Stimulated activated CD4-positive, alpha-beta T cell treated with anti-CD3 and anti-CD28 coated beads, Interleukin-4, amount 100 ng/mL, for 4 hours (primary cell): ENCODE measurements at regions not wholly inside any gene's neighbourhood (a gene's known extent, or its start where the extent isn't known, plus 50 kb on each side); places are given as distances from the start of the nearest gene placed in this dataset.
"Not testable (repeated sequence)": the region's sequence is repeated elsewhere in the genome, so short reads cannot be mapped to it uniquely, and the experiment has no call there.

ENCODE experiments used
- DNase-seq, 2 experiments: peaks; one replicate each; pipeline ENCODE4 v3.0.0-alpha.2; 2020

DNA sequence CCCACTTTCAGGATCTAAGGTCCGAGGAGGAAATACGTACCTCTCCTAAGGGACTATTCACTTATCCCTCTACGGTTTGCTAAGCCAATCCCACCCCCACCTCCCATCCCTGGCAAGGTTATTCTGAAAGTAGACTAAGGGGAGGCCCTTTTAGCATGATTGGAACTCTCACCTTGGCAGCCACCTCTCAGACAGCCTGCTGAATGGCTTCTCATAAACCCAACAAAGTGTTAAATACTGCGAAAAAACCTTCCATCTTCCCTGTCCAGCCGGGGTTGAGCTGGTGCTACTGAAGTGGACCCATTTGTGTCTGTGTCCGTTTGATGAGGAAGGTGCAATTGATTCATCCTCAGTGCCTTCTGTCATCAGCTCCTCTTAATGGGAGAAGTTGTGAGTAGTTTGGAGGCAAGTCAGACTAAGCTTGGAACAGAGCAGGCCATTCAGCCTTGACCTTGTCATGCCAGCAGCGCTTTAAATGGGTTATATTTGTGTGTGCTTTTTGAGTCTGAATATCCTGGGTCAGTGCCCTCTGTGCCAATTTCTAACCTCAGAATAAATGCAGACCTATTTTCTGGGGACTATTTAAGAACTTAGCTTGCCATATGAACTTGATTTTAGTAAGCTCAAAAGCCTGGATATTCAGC is 476.3 kb upstream of the ZNF608 start:
- no peak for DNase-seq

GRCh38 chr5:125225424-125225823 is 479.0 kb upstream of the ZNF608 start:
- DNase-seq: no peak

- no peak for DNase-seq
Observed at GRCh38 chr5:125226825-125227224, 480.4 kb upstream of the ZNF608 start.

DNA sequence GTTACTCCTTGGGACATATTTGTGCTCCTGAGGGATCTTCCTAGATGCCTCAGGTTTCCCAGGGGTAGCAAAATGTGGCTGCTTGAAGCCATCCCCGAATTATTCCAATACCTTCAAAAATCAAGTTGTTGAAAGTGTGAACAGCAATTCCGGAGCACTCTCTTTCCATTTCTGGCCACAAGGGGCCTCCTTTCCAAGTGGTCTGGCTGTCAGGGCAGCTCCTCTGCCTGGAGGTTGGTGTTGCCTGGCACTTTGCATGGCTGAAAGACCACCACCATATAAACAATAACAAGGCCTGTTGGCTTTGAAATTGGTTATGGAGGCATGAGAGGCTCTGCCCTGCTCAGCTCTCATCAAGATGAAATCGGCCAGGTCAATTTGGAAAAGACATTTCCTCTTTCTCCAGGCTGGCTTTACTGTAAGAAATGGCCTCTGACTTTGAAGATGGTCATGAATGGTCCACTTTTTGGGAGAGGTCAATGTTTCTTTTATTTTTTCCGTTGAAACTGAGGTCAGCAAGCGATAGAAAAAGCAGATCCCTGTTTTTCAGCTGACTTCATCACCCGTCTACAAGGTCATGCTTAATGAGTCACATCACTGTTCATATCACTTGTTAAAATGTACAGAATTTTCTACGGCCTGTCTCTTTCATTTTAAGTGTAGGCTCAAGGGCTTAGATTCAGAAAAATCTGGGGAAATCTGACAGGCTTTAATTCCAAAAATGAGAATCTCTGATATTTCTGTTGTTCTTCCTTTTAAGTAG is 481.1 kb upstream of the ZNF608 start:
- DNase-seq: no peak

GRCh38 chr5:125228363-125229070 is 482.1 kb upstream of the ZNF608 start:
- no peak for DNase-seq

- DNase-seq: no peak
Observed at GRCh38 chr5:125229556-125229955, 483.1 kb upstream of the ZNF608 start.

GRCh38 chr5:125232779-125233230 is 486.4 kb upstream of the ZNF608 start:
- no peak for DNase-seq

DNA sequence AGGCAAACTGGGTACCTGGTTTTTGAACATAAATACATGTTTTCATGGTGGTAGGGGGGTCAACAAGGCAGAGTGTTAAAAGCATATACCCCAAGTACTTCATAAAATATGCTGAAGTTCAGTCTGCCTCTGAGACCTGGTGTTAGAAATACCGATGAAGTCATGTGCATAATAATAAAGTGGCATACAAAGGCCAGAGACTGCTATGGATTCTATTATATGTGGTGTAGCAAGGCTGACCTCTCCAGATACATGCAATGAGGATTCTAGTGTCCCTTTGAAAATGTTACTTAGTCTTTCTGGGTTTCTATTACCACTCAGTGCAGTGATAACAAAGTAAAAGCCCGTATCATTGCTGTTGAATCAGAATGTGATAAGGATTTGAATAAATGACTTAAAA is 487.5 kb upstream of the ZNF608 start:
- no peak for DNase-seq

DNA sequence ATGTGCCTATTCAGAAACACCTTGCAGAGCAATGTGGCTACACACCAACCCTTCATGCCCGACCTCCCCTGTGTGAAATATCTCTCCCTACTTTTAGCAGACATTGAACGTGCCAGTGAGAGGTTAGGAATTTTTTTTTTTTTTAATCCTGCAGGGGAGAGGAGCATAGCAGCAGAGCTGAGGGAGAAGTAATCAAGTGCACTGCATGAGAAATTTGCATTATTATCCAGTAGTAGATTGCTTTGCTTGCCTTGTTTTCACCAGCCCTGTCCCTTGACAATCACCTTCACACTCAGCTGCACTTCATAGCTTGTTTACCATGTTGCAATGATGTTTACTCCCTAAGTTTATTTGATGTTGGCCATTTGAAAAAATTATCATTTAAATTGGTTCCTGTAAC is 489.6 kb upstream of the ZNF608 start:
- DNase-seq: no peak

DNA sequence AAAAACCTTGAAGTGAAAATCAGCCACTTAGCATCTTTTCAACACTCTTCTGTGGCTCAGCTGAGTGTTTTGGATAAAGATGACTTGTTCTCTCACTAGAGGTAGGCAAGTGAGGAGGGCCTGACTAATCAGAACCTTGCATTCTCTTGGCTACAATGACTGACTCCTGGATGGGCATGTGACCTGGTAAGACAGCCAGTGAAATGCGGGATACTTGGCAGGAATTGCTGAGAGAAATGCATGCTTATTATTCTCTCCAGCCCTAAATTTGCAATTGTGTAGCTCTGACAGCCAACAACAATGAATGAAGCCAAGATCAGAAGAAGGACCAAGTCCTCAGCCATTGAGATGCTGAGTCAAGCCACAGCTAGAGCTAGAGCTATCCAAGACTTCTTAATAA is 490.5 kb upstream of the ZNF608 start:
- no peak for DNase-seq

GRCh38 chr5:125244531-125244930 is 498.1 kb upstream of the ZNF608 start:
- DNase-seq: no peak

DNA sequence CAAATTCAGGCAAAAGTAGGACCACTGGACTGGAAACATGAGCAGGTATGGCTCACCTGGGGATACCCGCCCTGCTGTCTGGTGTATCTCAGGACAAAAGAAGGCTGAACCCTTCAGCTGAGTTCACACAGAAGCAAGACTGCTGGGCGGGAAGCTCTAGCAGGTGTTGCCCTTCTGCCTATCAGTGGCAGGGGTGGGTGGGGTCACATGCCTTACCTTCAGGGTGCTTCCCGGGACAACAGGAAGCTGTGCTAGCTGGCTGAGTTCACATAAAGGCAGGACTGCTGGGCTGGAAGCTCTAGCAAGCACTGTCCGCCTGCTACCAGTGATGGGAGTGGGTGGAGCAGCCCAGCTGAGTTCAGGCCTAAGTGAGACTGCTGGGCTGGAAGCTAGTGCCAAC is 498.8 kb upstream of the ZNF608 start:
- DNase-seq: no peak

DNA sequence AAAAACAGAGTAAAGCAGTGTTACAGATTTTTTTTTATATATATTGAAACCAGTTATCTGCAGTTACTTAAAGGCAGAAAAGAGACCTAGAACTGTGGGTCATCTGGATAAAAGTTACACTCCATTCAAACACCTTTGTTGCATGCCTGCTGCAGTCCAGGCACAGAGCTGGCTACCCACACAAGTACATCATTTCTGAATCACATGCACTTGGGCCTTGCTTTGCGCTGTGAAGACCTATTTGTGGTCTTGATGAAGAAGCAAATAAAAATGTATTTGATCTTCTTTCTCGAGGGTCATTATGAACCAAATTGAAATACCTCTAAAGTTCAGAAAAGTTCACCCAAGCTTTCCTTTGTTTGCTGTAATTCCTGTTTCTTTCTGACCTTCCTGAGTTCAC is 503.0 kb upstream of the ZNF608 start:
- DNase-seq: no peak

- no peak for DNase-seq
Observed at GRCh38 chr5:125251703-125252102, 505.3 kb upstream of the ZNF608 start.

GRCh38 chr5:125253634-125254033 is 507.2 kb upstream of the ZNF608 start:
- DNase-seq: not testable (repeated sequence)

GRCh38 chr5:125254267-125254666 is 507.8 kb upstream of the ZNF608 start:
- DNase-seq: no peak

GRCh38 chr5:125256296-125256695 is 509.9 kb upstream of the ZNF608 start:
- no peak for DNase-seq

DNA sequence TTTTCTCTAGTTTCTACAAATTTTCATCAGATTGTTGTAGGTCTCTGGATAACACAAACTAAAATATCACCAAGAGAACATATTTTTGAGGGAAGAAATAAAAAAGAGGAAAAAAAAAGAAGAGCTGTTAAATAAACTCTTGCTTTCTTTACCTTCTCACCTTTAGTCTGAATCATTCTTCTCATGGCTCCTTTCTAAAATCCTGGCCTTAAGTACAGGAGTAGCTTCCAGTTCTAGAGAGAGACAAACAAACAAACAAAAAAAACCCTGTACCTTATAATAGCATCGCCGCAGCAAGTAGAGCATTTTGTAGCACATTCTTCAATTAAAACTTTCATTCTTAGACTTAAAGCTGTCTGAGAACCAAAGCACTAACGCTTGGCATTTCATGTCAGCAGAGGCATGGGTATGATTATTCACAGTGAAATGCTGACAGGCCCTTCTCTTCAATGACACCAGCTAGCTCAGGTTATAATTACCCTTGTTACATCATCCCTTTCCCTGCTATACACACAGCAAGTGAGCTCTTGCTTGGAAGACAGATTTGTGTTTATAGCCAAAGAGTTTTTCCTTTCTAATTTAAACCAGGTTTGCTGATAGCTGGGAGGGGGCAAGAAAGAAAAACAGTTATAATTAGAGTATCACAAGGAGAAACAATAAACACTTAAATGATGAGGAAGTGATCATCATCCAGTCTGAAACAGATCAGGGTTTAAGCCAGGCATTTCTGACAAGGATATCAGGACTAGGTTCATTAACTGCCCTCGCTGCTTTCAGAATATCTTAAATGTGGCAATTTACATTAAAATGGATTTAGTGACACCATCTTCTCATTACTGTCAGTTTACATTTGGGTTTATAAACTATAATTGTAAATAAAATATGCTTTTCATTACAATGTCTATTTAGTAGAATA is 510.9 kb upstream of the ZNF608 start:
- DNase-seq: no peak

DNA sequence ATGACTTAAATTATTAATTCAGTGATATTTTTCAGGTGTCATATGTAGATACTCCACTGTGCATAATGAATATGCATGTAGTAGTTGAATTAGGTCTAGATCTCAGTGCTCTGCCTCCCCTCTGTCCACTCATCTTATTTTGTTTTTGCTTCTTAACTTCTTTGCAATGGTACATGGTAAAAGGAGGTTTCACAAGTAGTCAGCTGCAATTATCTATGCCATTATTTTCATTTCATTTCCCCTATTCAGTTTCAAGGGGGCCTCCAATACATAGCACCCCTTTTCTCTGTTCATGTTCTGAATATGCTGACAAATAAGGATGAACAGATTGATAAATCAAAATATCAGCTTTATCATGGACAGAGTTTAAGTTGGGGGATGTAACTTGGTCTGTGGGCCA is 511.6 kb upstream of the ZNF608 start:
- no peak for DNase-seq

DNA sequence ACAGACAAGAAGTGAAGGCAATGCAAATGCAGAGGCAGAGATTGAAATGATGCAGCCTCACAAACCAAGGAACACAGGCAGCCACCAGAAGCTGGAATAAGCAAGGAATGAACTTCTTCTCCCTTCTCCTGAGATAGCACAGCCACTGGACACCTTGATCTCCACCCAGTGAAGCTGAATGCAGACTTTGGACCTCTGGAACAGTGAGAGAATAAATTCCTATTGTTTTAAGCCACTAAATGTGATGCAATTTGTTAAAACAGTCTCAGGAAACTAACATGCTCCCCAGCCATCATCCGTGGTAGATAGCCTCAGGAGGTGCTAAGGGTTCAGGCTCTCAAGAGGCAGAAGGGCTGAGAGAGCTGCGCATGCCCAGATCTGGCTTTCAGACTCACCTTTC is 512.2 kb upstream of the ZNF608 start:
- no peak for DNase-seq

DNA sequence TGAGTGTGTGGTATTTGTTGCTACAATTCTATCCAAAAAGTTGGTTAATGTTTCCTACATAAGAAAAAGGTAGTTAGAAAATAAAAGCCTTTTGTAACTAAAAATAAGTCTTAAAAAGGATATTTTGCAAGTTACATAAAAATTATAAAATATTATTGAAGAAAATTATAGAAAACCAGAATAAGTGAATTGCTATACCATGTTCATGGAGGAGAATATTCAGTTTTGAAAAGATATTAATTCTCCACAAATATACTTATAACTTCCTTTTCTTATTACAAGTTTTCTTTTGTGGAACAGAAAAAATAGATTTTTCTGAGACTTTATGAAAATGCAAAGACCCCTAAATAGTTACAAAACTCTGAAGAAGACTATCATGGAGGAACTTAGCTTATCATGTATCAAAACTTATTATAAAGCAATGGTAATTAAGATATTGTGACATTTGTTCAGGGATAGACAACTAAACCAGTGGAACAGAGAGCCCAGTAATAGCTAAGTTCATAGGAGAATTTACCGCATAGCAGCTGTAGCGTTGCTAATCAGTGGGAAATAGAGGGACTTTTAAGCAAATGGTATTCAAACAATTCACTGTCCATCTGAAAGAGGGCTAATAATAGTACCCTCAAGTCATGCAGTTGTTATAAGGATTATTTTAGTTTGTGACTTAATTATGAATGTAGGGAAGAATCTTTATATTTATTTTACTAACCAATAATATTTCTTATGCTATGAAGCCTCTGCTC is 515.2 kb upstream of the ZNF608 start:
- DNase-seq: no peak

DNA sequence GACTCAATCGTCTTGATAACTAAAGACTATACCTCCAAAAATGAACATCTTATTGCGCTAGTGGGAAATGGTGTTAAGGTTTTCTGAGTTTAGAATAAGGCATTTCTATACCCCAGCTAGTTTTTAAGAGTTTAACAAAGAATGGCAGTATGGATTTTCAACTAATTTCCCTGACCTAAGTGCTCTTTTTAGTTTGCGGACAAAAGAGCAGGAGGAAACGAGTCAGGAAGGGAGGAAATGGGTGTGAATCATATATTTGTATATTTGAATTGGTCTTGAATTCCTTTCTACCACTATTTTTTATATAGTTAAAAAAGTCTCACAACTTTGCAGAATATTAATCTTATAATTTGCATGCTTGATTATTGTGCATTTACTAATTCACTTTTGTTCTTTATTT is 516.3 kb upstream of the ZNF608 start:
- no peak for DNase-seq
